NOMO-1 treated with dmso at 0.1 percent for 144 hours (cell line): ENCODE measurements at regions not wholly inside any gene's neighbourhood (a gene's known extent, or its start where the extent isn't known, plus 50 kb on each side); places are given as distances from the start of the nearest gene placed in this dataset.

Source experiments
- DNase-seq: peaks from one replicate; lab custom pipeline; 2025; ENCODE audit not compliant: unreplicated experiment; lab: John Stamatoyannopoulos, UW

DNA sequence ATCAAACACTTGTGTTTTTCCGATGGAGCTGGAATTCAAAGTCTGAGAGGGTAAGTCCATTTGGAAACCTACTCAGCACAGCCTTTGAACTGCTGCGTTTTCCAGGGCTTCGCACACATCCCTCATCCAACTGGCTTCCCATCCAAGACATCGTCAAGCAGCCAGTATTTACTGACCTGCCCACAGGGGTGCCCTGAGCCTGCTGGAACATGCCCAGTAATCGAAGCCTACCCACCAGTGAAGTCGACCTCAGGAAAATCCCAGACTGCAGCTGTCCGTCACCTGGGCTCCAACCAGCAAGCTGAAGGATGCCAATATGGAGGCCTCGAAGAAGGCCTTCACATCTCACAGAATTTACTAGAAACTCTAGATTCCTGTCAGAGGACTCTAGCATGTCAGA lies 261.6 kb downstream of the PLPP3 start:
- no peak for DNase-seq

DNA sequence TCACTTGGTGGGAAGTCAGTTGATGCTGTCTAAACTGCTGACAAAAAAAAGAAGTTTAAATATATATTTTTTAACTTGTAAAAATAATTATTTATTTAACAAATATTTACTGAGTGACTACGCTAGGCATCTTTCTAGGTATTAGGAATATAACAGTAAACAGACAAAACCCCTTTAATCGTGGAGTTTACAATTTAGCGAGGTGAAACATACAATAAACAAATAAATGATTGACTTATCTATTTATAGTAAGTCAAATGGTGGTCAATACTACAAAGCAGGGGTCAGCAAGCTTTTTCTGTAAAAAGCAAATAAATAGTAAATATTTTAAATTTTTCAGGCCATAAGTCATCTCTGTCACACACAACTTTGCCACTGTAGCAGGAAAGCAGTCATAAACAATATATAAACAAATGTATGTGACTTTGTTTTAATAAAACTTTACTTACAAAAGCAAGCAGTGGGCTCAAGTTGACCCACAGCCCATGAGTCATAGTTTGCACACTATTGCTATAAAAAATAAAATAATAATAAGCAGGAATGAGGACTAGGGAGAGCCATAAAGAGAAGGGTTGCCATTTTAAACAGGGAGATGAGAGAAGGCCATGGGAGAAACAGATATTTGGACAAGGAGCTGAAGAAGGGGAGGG lies 263.9 kb downstream of the PLPP3 start:
- DNase-seq: no peak

DNA sequence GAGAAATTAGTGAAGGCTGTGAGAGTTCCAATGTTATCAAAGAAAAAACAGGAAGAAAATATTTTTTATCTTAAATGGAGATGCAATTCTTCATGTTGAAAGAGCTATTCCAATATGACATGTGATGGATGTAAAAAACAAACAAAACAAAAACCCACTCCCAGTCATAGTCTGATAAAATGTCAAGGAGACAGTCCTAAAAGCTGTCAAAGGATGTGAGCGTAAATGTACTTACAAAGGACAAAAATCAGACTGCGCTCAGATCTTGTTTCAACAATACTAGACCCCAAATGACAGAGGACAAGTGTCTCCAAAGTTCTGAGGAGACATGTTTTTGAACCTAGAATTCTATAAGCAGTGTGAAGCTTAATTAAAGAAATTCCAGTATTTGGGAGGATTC lies 265.8 kb downstream of the PLPP3 start:
- DNase-seq: no peak

DNA sequence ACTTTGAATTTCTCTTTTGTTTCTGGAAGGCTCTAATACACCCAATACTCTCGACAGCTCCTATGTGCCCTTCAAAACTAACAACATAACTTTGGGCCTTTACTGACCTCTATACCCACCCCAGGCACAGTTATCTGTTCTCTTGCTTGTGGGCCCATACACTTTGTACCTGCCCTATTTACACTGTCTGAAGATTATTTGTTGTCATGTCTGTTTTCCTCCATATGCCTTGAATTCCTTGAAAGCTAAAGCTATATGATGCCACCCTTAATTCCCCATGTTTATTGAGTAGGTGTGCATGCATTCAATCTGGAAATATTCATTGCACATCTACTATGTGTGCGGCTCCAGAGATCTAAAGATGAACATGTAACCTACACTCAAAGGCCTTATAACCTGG lies 267.6 kb downstream of the PLPP3 start:
- DNase-seq: no peak

DNA sequence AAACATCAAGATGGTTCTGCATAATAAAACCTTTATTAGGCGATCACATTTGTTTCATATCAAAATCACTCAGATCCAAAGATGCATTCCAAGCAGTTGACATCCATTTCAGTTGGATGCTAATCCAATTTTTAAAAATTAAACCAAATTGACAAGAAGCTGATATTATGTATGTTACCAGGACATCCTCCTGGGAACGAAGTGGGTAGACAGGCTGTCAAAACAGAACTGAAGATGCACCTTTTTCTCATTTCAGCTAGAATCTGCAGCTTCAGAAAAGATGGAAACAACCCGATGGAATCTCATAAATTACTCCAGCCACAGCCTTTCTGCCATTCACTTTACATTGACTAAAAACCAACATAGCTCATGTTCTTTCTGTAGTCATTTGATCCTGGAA lies 268.4 kb downstream of the PLPP3 start:
- DNase-seq: no peak

DNA sequence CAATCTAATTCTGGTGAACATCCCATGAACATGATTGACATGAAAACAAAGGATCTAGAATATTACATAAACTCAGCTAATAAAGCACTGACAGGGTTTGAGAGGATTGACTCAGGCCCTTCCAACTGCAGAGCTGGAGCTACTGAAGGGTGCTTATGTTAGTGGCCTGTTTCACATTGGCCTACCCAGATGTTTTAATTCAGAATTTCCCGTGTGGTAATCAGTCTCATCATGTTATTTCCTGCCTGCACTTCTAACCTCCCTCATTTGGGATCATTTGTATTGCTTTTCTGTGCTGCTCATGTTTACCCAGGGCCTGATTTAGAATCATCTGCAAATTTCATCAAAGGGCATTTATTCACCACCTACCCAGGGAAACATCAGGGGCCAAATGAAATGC lies 270.3 kb downstream of the PLPP3 start:
- DNase-seq: no peak

DNA sequence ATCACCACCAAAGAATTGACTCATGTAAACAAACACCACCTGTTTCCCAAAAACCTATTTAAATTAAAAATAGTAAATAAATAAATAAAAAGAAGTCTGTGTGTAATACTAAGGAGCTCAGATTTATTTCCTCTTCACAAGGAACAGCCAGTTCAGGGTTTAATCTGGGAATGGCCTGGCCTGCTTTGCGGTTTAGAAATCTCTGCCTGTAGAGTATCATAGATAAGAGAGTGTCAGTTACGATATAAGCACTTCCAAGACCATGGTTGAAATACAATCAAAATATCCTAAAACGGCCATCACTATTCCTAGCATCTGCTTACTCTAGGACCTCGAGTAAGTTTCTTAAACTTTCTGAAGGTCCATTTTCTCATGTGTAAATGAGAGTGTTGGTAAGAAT lies 274.4 kb downstream of the PLPP3 start:
- DNase-seq: no peak

DNA sequence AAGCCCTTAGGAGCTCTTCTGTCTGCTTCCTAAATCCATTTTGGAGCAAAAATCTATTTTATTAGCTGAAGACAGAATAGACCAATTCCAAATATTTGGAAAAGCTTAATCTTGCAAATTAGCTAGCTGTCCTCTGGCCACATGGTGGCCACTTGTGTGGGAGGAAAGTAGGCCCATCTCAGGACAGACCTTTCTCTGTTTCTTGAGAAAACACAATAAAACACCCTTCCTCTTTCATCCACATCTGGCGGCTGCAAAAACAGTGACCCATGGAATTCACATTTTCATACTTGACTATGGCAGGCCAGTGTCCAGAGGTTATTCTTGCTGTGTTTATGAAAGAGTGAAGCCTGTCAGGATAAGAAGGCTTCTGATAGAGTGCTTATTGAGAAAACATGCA lies 275.6 kb downstream of the PLPP3 start:
- no peak for DNase-seq

DNA sequence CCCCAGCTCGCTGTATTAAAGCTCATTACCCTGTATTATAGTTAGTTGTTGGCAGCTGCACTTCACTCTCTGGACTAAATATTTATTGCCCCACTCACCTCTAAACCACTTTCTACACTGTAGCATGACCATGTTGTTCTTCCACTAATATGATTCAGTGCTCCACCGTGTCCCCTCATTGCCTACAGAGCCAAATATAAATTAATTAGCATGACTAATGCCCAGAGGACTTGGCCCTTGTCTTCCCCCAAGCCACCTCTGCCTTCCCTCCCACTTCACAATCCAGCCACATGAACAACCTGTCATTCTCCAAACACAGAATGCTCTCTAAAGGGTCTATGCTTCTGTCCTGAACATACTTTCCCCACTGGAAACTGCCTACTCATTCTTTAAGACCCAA lies 276.5 kb downstream of the PLPP3 start:
- no peak for DNase-seq

DNA sequence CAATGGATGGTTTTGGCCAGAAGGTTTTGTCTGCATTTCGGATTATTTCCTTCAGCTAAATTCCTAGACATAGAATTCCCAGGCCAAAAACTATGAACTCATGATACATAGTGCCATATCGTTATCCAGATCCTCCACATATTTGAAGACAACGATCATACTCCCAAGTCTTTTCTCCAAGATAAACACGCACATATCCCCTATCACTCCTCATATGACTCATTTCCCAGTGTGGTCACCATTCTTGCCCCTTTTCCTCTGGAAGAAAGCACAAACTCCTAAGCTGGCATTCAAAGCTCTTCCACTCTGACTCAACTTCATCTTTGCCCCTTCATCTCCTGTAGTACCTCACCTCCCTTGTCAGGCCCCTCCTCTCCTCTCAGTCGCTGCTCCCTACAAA lies 277.6 kb downstream of the PLPP3 start:
- DNase-seq: no peak

DNA sequence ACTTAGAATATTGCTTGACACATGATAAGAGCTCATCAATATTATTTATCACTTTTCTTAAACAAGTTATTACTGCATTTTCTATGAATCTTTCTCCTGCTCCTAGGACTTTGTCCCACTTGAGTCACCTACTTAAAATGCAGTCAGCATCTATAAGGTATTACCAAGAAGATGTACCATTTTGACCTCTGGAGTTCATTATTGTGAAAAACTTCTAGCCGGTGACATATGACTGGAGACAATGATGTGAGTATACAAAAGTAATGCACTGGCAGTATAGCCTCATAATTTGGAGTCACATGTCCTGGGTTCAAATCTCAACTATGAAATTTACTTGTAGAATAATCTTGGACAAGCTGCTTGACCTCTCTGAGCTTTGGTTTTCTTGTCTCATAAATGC lies 278.5 kb downstream of the PLPP3 start:
- no peak for DNase-seq

DNA sequence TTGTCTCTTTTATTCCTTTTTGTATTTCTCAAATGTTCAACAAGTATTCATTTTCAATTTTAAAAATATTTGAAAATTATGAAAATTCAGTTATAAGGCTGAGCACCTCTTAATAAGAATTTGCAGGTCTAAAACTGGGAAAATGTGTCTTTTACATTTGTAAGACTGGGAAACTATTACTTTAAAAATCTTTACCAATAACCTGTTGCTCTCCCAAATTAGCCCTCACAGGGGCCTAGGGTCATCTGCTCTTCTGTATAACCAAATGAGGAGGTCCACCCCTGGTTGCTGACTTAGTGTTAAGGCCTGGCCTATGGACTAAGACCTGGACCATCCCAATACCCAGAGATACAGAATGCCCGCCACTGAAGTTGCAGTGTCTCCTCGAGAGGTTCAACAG lies 280.5 kb downstream of the PLPP3 start:
- no peak for DNase-seq

DNA sequence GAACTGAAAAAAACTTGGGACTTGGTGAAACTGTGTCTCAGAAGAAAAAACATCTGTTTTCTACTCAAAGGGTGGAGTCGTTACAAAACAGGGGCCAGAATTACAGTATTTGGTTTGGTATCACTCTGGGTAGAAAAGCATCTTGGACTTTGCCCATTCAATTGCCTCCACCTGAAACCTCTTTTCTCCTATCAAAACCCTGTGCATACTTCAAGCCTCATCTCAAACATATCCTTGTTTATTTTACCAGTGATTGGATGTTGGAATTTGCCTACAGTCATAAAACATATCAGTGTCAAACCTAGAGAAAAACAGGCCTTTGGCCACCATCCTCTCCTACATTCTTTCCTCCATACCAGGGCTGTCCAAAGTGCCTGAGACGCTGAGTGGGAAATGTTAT lies 281.5 kb downstream of the PLPP3 start:
- DNase-seq: no peak

DNA sequence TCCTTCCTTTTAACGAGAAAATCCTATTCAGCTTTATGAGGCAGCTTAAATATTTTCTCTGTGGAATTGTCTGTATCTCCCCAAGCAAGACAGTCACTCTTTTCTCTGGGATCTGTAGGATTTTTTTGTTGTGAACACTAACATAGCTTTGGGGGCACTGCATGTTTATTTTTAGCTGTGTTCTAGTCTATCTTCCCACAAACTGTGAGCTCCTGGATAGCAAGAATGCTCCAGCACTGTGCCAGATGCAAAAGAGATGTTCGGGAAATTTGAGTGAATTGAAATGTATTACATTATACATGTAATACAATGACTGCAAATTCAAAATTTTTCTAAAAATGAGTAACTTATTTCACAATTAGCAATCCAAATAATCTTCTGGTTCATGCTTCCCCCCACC lies 282.2 kb downstream of the PLPP3 start:
- DNase-seq: no peak

DNA sequence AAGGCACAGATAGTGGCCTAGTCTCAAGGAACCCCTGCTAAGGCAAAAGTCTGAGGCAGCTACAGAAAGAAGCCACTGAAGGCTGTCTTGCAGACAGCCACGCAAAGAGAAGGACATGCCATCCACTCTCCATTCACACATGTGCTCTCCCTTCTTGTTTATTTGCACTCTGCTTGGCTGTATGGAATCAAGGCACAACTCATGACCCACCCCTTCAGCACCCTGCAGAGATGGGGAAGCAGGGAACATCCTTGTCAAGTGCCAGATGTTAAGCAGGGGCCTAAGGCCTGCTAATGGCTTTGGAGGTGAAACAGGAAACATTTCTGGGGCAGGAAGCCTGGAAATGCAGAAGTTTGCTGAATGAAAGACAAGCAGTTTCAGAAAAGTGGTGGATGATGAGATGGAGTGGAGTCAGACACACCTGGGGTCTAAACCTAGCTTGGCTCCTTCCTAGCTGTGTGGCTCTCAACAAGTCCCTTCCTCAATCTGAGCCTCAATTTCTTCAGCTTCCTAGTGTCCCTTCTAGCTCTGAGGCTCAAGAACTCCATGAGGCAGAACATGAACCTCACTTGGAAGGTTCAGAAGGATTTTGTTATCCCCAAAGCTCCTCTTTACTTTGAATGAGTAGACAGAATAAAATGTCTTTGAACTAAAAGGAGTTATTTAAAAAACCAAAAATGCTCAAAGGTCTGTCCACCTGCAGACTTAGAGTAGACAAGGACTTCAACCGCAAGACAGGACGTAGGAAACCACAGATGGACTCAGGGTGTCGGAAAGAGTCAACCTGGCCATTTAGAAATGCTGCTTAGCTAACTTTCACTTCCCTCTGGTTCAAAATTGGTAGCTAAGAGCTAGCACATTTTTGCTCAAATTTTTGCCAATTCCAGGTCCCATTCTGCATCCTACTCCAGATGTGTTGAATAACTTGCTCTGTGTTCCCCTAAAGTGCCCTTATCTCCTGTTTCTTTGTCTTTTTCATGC lies 283.1 kb downstream of the PLPP3 start:
- no peak for DNase-seq

DNA sequence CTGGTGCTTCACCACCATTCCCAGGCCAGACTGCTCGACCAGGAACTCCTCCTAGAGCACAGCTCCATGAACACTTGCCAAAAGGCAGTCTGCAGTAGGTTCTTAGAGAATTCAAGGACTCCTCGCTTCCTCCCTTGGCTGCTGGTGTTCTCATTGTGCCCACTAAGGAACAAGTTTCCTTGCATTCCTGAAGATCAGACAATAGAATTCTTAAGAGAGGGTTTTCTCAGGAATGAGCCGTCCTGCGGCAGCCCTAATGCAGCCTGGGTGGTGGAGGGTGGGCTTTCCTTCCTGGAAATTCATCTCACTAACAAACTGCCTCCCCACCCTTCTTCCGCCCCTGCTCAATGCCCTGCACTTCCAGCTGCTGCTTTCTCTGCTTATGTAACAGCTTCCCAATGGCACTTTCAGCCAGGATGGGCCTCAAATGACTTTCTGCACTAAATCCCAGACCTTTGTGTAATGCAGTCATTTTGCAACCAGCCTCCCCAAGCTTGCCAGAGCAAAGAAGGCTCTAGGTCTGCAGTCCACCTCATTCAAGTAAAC lies 287.9 kb downstream of the PLPP3 start:
- no peak for DNase-seq

DNA sequence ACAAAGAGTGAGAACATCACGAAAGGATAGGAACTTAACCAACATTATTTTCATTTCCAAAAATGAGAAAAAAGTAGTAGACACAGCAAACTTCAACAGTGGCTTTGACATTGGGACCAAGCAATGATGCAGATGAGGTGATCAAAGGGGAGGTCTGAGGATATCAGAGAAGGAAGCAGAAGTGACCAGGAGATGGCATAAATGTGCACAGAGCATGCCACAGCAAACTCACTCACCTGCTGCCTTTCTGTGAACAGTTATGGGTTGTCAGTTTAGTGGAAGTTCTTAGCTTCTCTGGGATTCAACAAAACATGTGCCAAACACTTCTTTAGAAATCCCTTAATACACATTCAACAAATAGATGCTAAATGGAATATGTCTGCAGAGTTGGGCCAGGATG lies 290.1 kb downstream of the PLPP3 start:
- no peak for DNase-seq

DNA sequence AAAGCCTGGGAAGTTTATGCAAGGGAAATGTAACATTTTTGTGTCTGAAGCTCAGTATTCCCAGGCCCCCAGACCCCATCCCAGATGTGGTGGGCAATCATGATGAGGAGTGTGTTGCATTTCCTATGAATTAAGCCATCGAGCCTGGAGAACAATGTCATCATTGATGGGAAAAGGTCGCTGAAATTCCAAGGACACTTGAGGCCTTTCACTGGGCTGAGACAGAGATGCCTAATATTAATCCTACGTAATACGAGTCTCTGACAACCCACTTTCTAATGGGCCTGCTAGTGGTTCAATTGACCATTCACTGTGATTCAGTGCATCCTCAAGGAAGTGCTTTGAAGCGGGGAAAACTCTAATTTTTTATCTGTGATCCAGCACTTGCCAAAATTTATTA lies 291.6 kb downstream of the PLPP3 start:
- no peak for DNase-seq

DNA sequence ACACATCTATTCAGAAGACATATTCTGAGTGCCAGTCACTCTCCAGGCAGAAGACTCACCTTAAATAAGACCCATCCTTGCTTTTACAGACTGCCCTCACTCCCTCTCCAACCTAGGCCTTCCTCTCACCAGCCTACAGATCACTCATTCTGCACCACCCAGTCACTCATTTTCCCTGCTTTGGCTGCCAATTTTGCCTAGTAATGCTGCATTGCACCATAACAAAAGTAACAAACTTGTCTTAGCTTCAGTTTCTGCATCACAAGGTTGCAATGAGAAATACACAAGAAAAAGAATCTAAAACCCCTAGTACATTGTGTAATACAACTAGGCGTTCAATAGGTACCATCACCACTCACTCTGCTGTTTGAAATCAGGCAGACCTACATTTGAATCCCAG lies 292.4 kb downstream of the PLPP3 start:
- DNase-seq: no peak

DNA sequence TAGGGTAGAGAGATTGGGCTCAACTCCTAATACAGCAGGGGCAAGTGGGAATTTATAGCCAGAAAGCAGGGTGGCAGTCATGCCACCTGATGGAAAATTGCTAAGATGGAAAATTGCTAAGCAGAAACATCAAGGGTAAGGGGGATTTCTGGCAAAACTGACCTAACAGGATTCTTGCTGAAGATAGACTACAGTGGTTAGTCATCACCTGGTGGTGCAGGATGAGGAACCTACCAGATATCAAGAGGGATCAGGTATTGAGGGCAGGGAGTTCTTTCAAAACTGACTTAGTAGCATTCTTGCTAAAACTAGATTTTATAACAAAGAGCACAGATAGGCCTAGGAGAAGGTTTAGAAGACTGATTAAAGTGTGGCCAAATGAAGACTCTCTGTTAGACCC lies 292.9 kb downstream of the PLPP3 start:
- DNase-seq: no peak

DNA sequence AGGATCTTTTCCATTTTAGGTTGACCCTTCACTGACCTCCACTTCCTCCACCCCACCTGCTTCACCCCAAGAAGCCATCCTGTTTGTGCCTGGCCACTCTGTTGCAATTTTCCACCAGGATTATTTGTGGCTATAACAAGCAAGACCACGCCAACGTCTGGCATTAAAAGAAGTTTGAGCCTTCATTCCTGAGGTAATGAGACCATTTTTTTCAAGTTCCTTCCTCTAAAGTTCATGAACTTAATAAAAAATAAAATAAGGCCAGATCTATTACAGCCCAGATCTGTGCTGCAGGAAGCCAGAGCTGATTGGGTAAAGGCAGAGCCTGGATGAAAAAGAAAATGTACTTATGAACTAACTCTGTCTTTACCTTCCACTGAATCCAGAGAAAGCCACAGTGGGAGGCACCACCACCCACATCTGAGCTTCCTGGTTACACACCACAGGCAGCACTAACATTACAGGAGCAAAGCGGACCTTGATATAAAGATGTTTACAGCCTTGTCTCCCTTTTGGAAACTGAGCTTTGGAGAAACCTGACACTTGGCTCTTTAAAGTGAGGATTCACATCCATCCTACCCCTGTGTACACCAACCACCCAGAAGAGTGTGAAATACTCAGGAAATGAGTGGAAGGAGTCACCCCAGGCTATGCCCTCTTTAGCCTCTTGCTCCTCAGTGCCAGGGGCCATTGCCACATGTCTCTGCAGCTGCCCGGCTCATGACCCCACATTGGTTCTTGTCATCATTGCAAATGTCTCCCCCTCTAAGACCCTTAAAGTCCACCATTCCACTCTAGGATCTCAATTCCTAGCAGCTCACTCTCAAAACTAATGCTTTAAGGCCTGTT lies 293.6 kb downstream of the PLPP3 start:
- no peak for DNase-seq
